ENCODE measurements at regions not wholly inside any gene's neighbourhood (a gene's known extent, or its start where the extent isn't known, plus 50 kb on each side); places are given as distances from the start of the nearest gene placed in this dataset.

- Histone ChIP-seq H3K9me3 (ENCODE audit: severe bottlenecking) (no peaks in the 10 kb centered on the region), H3K4me3 (ENCODE audit: low read depth, low read length) (no peak overlapping the region), H3K27ac (no peak overlapping the region), H3K36me3 (no peaks in the 10 kb centered on the region), H3K27me3 (ENCODE audit: insufficient read depth, low read depth, severe bottlenecking) (no peaks in the 10 kb centered on the region)
- no peak for TF ChIP-seq CTCF (IDR thresholded peaks at IDR 0.05; ENCODE audit: low read depth, low read length)
- no peak for DNase-seq
Observed at GRCh38 chr7:67738145-67738544, 741.5 kb downstream of the TYW1 start.

- TF ChIP-seq CTCF (IDR thresholded peaks at IDR 0.05; ENCODE audit: low read depth, low read length) = no peak
Observed at GRCh38 chr7:67738958-67739357, 742.3 kb downstream of the TYW1 start.

GRCh38 chr7:67743501-67743900 lies 746.9 kb downstream of the TYW1 start:
- TF ChIP-seq CTCF (IDR thresholded peaks at IDR 0.05; ENCODE audit: low read depth, low read length) = no peak
- no peaks in the 10 kb centered on the region for H3K9me3 ChIP-seq (ENCODE audit: severe bottlenecking)
- H3K27me3 ChIP-seq (ENCODE audit: insufficient read depth, low read depth, severe bottlenecking) = no peaks in the 10 kb centered on the region
- no peak overlapping the region for H3K4me3 ChIP-seq (ENCODE audit: low read depth, low read length)
- H3K36me3 ChIP-seq = no peaks in the 10 kb centered on the region
- H3K27ac ChIP-seq = no peak overlapping the region
- DNase-seq = no peak

More at GRCh38 chr7:67738958-67739357, 742.3 kb downstream of the TYW1 start:
- H3K4me3 ChIP-seq (ENCODE audit: low read depth, low read length) = no peak overlapping the region
- DNase-seq = peak; percentile 55
- no peak overlapping the region for H3K27ac ChIP-seq
- H3K36me3 ChIP-seq = no peaks in the 10 kb centered on the region
- H3K27me3 ChIP-seq (ENCODE audit: insufficient read depth, low read depth, severe bottlenecking) = no peaks in the 10 kb centered on the region
- H3K9me3 ChIP-seq (ENCODE audit: severe bottlenecking) = no peaks in the 10 kb centered on the region

GRCh38 chr7:67752227-67752626 lies 755.6 kb downstream of the TYW1 start:
- Histone ChIP-seq H3K36me3 (no peaks in the 10 kb centered on the region), H3K27ac (no peak overlapping the region), H3K9me3 (ENCODE audit: severe bottlenecking) (no peaks in the 10 kb centered on the region), H3K4me3 (ENCODE audit: low read depth, low read length) (no peak overlapping the region), H3K27me3 (ENCODE audit: insufficient read depth, low read depth, severe bottlenecking) (no peaks in the 10 kb centered on the region)
- no peak for DNase-seq
- no peak for TF ChIP-seq CTCF (IDR thresholded peaks at IDR 0.05; ENCODE audit: low read depth, low read length)

- H3K27me3 ChIP-seq (ENCODE audit: insufficient read depth, low read depth, severe bottlenecking) = no peaks in the 10 kb centered on the region
- no peak overlapping the region for H3K27ac ChIP-seq
- TF ChIP-seq CTCF (IDR thresholded peaks at IDR 0.05; ENCODE audit: low read depth, low read length) = no peak
- no peak overlapping the region for H3K4me3 ChIP-seq (ENCODE audit: low read depth, low read length)
- H3K9me3 ChIP-seq (ENCODE audit: severe bottlenecking) = no peaks in the 10 kb centered on the region
- no peak for DNase-seq
- H3K36me3 ChIP-seq = no peaks in the 10 kb centered on the region
Observed at GRCh38 chr7:67753891-67754290, 757.3 kb downstream of the TYW1 start.

- no peak overlapping the region for H3K27ac ChIP-seq
- no peaks in the 10 kb centered on the region for H3K36me3 ChIP-seq
- no peak overlapping the region for H3K4me3 ChIP-seq (ENCODE audit: low read depth, low read length)
- H3K9me3 ChIP-seq (ENCODE audit: severe bottlenecking) = no peaks in the 10 kb centered on the region
- TF ChIP-seq CTCF (IDR thresholded peaks at IDR 0.05; ENCODE audit: low read depth, low read length) = no peak
- no peak for DNase-seq
- no peaks in the 10 kb centered on the region for H3K27me3 ChIP-seq (ENCODE audit: insufficient read depth, low read depth, severe bottlenecking)
Observed at GRCh38 chr7:67754651-67755050, 758.0 kb downstream of the TYW1 start.
